ENCODE measurements at regions not wholly inside any gene's neighbourhood (a gene's known extent, or its start where the extent isn't known, plus 50 kb on each side); places are given as distances from the start of the nearest gene placed in this dataset.

- no peak for TF ChIP-seq RARB (CRISPR knock-in tag; IDR thresholded peaks at IDR 0.05)
- TF ChIP-seq, protein P1, sequence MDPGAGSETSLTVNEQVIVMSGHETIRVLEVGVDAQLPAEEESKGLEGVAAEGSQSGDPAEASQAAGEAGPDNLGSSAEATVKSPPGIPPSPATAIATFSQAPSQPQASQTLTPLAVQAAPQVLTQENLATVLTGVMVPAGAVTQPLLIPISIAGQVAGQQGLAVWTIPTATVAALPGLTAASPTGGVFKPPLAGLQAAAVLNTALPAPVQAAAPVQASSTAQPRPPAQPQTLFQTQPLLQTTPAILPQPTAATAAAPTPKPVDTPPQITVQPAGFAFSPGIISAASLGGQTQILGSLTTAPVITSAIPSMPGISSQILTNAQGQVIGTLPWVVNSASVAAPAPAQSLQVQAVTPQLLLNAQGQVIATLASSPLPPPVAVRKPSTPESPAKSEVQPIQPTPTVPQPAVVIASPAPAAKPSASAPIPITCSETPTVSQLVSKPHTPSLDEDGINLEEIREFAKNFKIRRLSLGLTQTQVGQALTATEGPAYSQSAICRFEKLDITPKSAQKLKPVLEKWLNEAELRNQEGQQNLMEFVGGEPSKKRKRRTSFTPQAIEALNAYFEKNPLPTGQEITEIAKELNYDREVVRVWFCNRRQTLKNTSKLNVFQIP (CRISPR knock-in tag; IDR thresholded peaks at IDR 0.05; ENCODE audit: borderline replicate concordance, low read depth) = no peak
- TF ChIP-seq ISL1 (CRISPR knock-in tag; IDR thresholded peaks at IDR 0.05) = peak; percentile 31; the same call in 1 of the 2 replicates
- no peak for TF ChIP-seq ARNTL (CRISPR knock-in tag; IDR thresholded peaks at IDR 0.05; ENCODE audit: borderline replicate concordance, low read depth)
- TF ChIP-seq GLIS3 (CRISPR knock-in tag; IDR thresholded peaks at IDR 0.05) = no peak
- no peak for ATAC-seq
Measured at GRCh38 chr3:1696669-1697275, 401.9 kb upstream of the CNTN4 start.

GRCh38 chr3:1699361-1699920 is 399.2 kb upstream of the CNTN4 start:
- TF ChIP-seq TCF4 (CRISPR knock-in tag; IDR thresholded peaks at IDR 0.05; ENCODE audit: borderline replicate concordance) (no peak), BACH2 (CRISPR knock-in tag; IDR thresholded peaks at IDR 0.05; ENCODE audit: borderline replicate concordance) (no peak), ZNF8 (CRISPR knock-in tag; IDR thresholded peaks at IDR 0.05) (no peak), OSR1 (CRISPR knock-in tag; IDR thresholded peaks at IDR 0.05) (no peak)
- ATAC-seq = no peak

GRCh38 chr3:1700650-1701049 is 398.0 kb upstream of the CNTN4 start:
- no peak for TF ChIP-seq PPARA (CRISPR knock-in tag; IDR thresholded peaks at IDR 0.05; ENCODE audit: borderline replicate concordance)
- TF ChIP-seq, protein P1 (CRISPR knock-in tag; IDR thresholded peaks at IDR 0.05; ENCODE audit: borderline replicate concordance, low read depth) = no peak
- no peak for TF ChIP-seq ZFP3 (CRISPR knock-in tag; IDR thresholded peaks at IDR 0.05)
- no peak for TF ChIP-seq ISL1 (CRISPR knock-in tag; IDR thresholded peaks at IDR 0.05)
- TF ChIP-seq, protein P2, sequence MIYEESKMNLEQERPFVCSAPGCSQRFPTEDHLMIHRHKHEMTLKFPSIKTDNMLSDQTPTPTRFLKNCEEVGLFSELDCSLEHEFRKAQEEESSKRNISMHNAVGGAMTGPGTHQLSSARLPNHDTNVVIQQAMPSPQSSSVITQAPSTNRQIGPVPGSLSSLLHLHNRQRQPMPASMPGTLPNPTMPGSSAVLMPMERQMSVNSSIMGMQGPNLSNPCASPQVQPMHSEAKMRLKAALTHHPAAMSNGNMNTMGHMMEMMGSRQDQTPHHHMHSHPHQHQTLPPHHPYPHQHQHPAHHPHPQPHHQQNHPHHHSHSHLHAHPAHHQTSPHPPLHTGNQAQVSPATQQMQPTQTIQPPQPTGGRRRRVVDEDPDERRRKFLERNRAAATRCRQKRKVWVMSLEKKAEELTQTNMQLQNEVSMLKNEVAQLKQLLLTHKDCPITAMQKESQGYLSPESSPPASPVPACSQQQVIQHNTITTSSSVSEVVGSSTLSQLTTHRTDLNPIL (CRISPR knock-in tag; IDR thresholded peaks at IDR 0.05; ENCODE audit: low read depth) = no peak
- TF ChIP-seq, protein P3, sequence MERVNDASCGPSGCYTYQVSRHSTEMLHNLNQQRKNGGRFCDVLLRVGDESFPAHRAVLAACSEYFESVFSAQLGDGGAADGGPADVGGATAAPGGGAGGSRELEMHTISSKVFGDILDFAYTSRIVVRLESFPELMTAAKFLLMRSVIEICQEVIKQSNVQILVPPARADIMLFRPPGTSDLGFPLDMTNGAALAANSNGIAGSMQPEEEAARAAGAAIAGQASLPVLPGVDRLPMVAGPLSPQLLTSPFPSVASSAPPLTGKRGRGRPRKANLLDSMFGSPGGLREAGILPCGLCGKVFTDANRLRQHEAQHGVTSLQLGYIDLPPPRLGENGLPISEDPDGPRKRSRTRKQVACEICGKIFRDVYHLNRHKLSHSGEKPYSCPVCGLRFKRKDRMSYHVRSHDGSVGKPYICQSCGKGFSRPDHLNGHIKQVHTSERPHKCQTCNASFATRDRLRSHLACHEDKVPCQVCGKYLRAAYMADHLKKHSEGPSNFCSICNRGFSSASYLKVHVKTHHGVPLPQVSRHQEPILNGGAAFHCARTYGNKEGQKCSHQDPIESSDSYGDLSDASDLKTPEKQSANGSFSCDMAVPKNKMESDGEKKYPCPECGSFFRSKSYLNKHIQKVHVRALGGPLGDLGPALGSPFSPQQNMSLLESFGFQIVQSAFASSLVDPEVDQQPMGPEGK (CRISPR knock-in tag; IDR thresholded peaks at IDR 0.05; ENCODE audit: borderline replicate concordance) = no peak
- TF ChIP-seq TOX (CRISPR knock-in tag; IDR thresholded peaks at IDR 0.05; ENCODE audit: borderline replicate concordance) = no peak
- TF ChIP-seq ESRRG (CRISPR knock-in tag; IDR thresholded peaks at IDR 0.05) = no peak
- TF ChIP-seq OSR1 (CRISPR knock-in tag; IDR thresholded peaks at IDR 0.05) = no peak
- no peak for TF ChIP-seq ZC3H10 (CRISPR knock-in tag; IDR thresholded peaks at IDR 0.05)
- TF ChIP-seq SNAI2 (CRISPR knock-in tag; IDR thresholded peaks at IDR 0.05) = no peak
- TF ChIP-seq ARNTL (CRISPR knock-in tag; IDR thresholded peaks at IDR 0.05; ENCODE audit: borderline replicate concordance, low read depth) = no peak
- TF ChIP-seq RARB (CRISPR knock-in tag; IDR thresholded peaks at IDR 0.05) = no peak
- TF ChIP-seq ZNF565 (CRISPR knock-in tag; conservative IDR thresholded peaks at IDR 0.05; ENCODE audit: low read depth) = no peak
- TF ChIP-seq TCF4 (CRISPR knock-in tag; IDR thresholded peaks at IDR 0.05; ENCODE audit: borderline replicate concordance) = no peak
- ATAC-seq = no peak

GRCh38 chr3:1703169-1703568 is 395.5 kb upstream of the CNTN4 start:
- ATAC-seq = no peak
- TF ChIP-seq GLIS3 (CRISPR knock-in tag; IDR thresholded peaks at IDR 0.05) = no peak
- TF ChIP-seq, protein P2 (CRISPR knock-in tag; IDR thresholded peaks at IDR 0.05; ENCODE audit: low read depth) = no peak
- no peak for TF ChIP-seq ISL1 (CRISPR knock-in tag; IDR thresholded peaks at IDR 0.05)
- TF ChIP-seq BACH2 (CRISPR knock-in tag; IDR thresholded peaks at IDR 0.05; ENCODE audit: borderline replicate concordance) = no peak
- TF ChIP-seq ARNTL (CRISPR knock-in tag; IDR thresholded peaks at IDR 0.05; ENCODE audit: borderline replicate concordance, low read depth) = no peak
- no peak for TF ChIP-seq TCF4 (CRISPR knock-in tag; IDR thresholded peaks at IDR 0.05; ENCODE audit: borderline replicate concordance)
- TF ChIP-seq CSRNP3 (CRISPR knock-in tag; IDR thresholded peaks at IDR 0.05) = no peak
- TF ChIP-seq PPARA (CRISPR knock-in tag; IDR thresholded peaks at IDR 0.05; ENCODE audit: borderline replicate concordance) = no peak
- TF ChIP-seq ZNF70 (CRISPR knock-in tag; IDR thresholded peaks at IDR 0.05) = no peak
- no peak for TF ChIP-seq TSHZ2 (CRISPR knock-in tag; IDR thresholded peaks at IDR 0.05)
- no peak for TF ChIP-seq CSDC2 (CRISPR knock-in tag; IDR thresholded peaks at IDR 0.05)
- no peak for TF ChIP-seq ESRRG (CRISPR knock-in tag; IDR thresholded peaks at IDR 0.05)
- TF ChIP-seq OSR1 (CRISPR knock-in tag; IDR thresholded peaks at IDR 0.05) = no peak
- TF ChIP-seq ZFP3 (CRISPR knock-in tag; IDR thresholded peaks at IDR 0.05) = no peak
- TF ChIP-seq TOX (CRISPR knock-in tag; IDR thresholded peaks at IDR 0.05; ENCODE audit: borderline replicate concordance) = no peak

Measured in SK-N-SH treated with all-trans-retinoic acid at 6 μM for 48 hours (cell line).